Ishikawa (cell line): ENCODE measurements at regions not wholly inside any gene's neighbourhood (a gene's known extent, or its start where the extent isn't known, plus 50 kb on each side); places are given as distances from the start of the nearest gene placed in this dataset.

ENCODE experiments used
- CEBPB ChIP-seq: IDR thresholded peaks from 2 replicates; pipeline ENCODE4 v1.6.1; 2012
- CREB1 ChIP-seq: IDR thresholded peaks from 2 replicates; pipeline ENCODE4 v1.6.1; 2012; ENCODE audit warnings: low read depth
- EGR1 ChIP-seq: IDR thresholded peaks from 2 replicates; pipeline ENCODE4 v1.6.1; 2012
- EP300 ChIP-seq: IDR thresholded peaks from 2 replicates; pipeline ENCODE4 v1.6.1; 2012; ENCODE audit warnings: borderline replicate concordance
- FOXM1 ChIP-seq: IDR thresholded peaks from 2 replicates; pipeline ENCODE4 v1.6.1; 2012; ENCODE audit warnings: low read depth, borderline replicate concordance
- MAX ChIP-seq: IDR thresholded peaks from 2 replicates; pipeline ENCODE4 v1.6.1; 2012
- NFIC ChIP-seq: IDR thresholded peaks from 2 replicates; pipeline ENCODE4 v1.6.1; 2012
- RAD21 ChIP-seq: IDR thresholded peaks from 2 replicates; pipeline ENCODE4 v1.6.1; 2012; ENCODE audit warnings: low read depth
- REST ChIP-seq: IDR thresholded peaks from 2 replicates; pipeline ENCODE4 v1.6.1; 2012; ENCODE audit warnings: low read depth, mild to moderate bottlenecking
- TAF1 ChIP-seq: IDR thresholded peaks from 2 replicates; pipeline ENCODE4 v1.6.1; 2012; ENCODE audit warnings: low read depth, mild to moderate bottlenecking
- TCF12 ChIP-seq: IDR thresholded peaks from 2 replicates; pipeline ENCODE4 v1.6.1; 2012; ENCODE audit warnings: low read depth
- TEAD4 ChIP-seq: IDR thresholded peaks from 2 replicates; pipeline ENCODE4 v1.6.1; 2012
- USF1 ChIP-seq: IDR thresholded peaks from 2 replicates; pipeline ENCODE4 v1.6.1; 2012
- YY1 ChIP-seq: IDR thresholded peaks from 2 replicates; pipeline ENCODE4 v1.6.1; 2012; ENCODE audit warnings: low read depth
- ZBTB7A ChIP-seq: IDR thresholded peaks from 2 replicates; pipeline ENCODE4 v1.6.1; 2012; ENCODE audit warnings: low read depth

- no peak for TF ChIP-seq TCF12
- no peak for TF ChIP-seq YY1
- no peak for TF ChIP-seq CEBPB
These were observed 640.8 kb downstream of the TRIML1 start for GRCh38 chr4:188780028-188780427.

- TF ChIP-seq EGR1: no peak
- no peak for TF ChIP-seq TAF1
- no peak for TF ChIP-seq TEAD4
- TF ChIP-seq MAX: no peak
- no peak for TF ChIP-seq NFIC
- TF ChIP-seq FOXM1: no peak
- TF ChIP-seq ZBTB7A: no peak
- TF ChIP-seq RAD21: no peak
- TF ChIP-seq TCF12: no peak
- no peak for TF ChIP-seq EP300
- no peak for TF ChIP-seq REST
- TF ChIP-seq YY1: no peak
- TF ChIP-seq USF1: no peak
These were observed 641.4 kb downstream of the TRIML1 start for GRCh38 chr4:188780686-188781085.

- peak; percentile 48; the same call in 1 of the 2 replicates for TF ChIP-seq RAD21
- TF ChIP-seq USF1: no peak
These were observed 642.4 kb downstream of the TRIML1 start for GRCh38 chr4:188781655-188782054.

- TF ChIP-seq RAD21 (no peak), TCF12 (no peak), EP300 (no peak), TEAD4 (no peak), MAX (no peak), FOXM1 (no peak), REST (no peak), EGR1 (no peak)
These were observed 643.9 kb downstream of the TRIML1 start for GRCh38 chr4:188783175-188783574.

GRCh38 chr4:188783606-188784160 is 644.4 kb downstream of the TRIML1 start:
- TF ChIP-seq RAD21 (no peak), ZBTB7A (no peak), TCF12 (no peak), CREB1 (no peak), FOXM1 (no peak), TEAD4 (no peak), CEBPB (no peak), EGR1 (no peak), MAX (no peak), EP300 (no peak), NFIC (no peak)

GRCh38 chr4:188804861-188805260 is 665.6 kb downstream of the TRIML1 start:
- TF ChIP-seq TAF1: no peak
- TF ChIP-seq EGR1: no peak
- no peak for TF ChIP-seq MAX

GRCh38 chr4:188811121-188811520 is 671.9 kb downstream of the TRIML1 start:
- TF ChIP-seq CEBPB: no peak
- TF ChIP-seq TEAD4: peak; percentile 58
- 0 out of 2 replicates have a peak, but pooled peaks have one; percentile 27 for TF ChIP-seq TCF12
- peak; percentile 37; the same call in 1 of the 2 replicates for TF ChIP-seq FOXM1
- TF ChIP-seq EGR1: no peak
- no peak for TF ChIP-seq CREB1
- TF ChIP-seq YY1: no peak
- TF ChIP-seq TAF1: no peak
- no peak for TF ChIP-seq MAX
- TF ChIP-seq NFIC: peak; percentile 25; the same call in 1 of the 2 replicates
- no peak for TF ChIP-seq REST
- TF ChIP-seq ZBTB7A: no peak
- TF ChIP-seq USF1: no peak
- peak; percentile 66 for TF ChIP-seq EP300
- TF ChIP-seq RAD21: peak; percentile 21; the same call in 1 of the 2 replicates
